ENCODE measurements at regions not wholly inside any gene's neighbourhood (a gene's known extent, or its start where the extent isn't known, plus 50 kb on each side); places are given as distances from the start of the nearest gene placed in this dataset.
A peak's percentile ranks its signal among the peaks of the same experiment; 100 is the strongest.

- no peak for DNase-seq (ENCODE audit: low spot score)
- Histone ChIP-seq H3K4me1 (replicated peaks) (no peaks in the 10 kb centered on the region), H3K9me3 (no peaks in the 10 kb centered on the region), H3K4me3 (no peak overlapping the region), H3K27ac (no peak overlapping the region), H3K36me3 (no peaks in the 10 kb centered on the region), H3K27me3 (replicated peaks; ENCODE audit: insufficient read depth) (no peaks in the 10 kb centered on the region)
- TF ChIP-seq POLR2AphosphoS5 (IDR thresholded peaks at IDR 0.05), result no peak
- no peak for TF ChIP-seq POLR2A (IDR thresholded peaks at IDR 0.05)
- TF ChIP-seq, protein P1, sequence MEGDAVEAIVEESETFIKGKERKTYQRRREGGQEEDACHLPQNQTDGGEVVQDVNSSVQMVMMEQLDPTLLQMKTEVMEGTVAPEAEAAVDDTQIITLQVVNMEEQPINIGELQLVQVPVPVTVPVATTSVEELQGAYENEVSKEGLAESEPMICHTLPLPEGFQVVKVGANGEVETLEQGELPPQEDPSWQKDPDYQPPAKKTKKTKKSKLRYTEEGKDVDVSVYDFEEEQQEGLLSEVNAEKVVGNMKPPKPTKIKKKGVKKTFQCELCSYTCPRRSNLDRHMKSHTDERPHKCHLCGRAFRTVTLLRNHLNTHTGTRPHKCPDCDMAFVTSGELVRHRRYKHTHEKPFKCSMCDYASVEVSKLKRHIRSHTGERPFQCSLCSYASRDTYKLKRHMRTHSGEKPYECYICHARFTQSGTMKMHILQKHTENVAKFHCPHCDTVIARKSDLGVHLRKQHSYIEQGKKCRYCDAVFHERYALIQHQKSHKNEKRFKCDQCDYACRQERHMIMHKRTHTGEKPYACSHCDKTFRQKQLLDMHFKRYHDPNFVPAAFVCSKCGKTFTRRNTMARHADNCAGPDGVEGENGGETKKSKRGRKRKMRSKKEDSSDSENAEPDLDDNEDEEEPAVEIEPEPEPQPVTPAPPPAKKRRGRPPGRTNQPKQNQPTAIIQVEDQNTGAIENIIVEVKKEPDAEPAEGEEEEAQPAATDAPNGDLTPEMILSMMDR (IDR thresholded peaks at IDR 0.05), result no peak
- intact Hi-C loops (cut with DNase I), result no loop called here
Measured at GRCh38 chr1:78232630-78233029, 186.9 kb downstream of the GIPC2 start.

DNA sequence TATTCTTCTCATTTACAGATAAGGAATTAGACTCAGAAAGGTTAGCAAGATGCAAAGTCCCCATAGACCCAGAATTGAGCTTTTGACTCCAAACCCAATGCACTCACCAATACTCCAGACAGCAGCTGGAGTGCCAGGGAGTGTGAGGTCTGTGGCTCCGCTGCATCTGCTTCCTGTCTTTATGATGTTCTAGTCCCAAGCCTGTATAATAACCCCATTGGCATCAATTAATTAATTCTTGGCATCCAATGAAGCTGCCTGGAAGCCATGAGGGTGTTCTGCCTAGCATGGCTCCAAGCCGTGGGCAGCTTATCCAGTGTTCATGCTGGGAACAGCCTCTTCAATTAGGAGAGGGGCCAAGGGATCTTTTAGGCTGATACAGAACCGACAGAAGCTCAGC is 188.7 kb downstream of the GIPC2 start:
- Histone ChIP-seq H3K4me3 (no peak overlapping the region), H3K27me3 (replicated peaks; ENCODE audit: insufficient read depth) (no peaks in the 10 kb centered on the region), H3K27ac (no peak overlapping the region), H3K4me1 (replicated peaks) (no peaks in the 10 kb centered on the region), H3K36me3 (no peaks in the 10 kb centered on the region), H3K9me3 (no peaks in the 10 kb centered on the region)
- intact Hi-C loops (cut with DNase I), result no loop called here
- DNase-seq (ENCODE audit: low spot score), result no peak
- 44% methylated on average over 3 of the region's 3 CpGs for WGBS
- TF ChIP-seq POLR2A (IDR thresholded peaks at IDR 0.05) (no peak), POLR2AphosphoS5 (IDR thresholded peaks at IDR 0.05) (no peak)
- TF ChIP-seq, protein P1 (IDR thresholded peaks at IDR 0.05), result no peak

DNA sequence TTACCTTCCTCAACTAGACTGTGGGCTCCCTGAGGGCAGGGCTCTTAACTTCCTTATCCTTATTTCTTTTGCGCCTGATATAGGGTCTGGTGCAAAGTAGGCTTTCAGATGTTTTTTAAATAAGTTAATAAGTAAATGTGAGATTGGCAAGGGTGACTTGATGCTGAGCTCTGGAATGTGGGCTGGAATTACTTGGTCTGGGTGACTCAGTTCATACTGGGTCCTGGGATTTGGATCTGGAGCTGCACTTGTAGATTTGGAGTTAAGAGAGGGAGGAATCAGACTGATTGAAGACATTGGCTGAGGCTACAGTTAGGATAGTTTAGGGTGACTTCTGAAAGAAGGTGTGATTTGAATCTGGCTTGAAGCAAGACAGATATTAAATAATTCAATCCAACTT is 190.9 kb downstream of the GIPC2 start:
- TF ChIP-seq POLR2A (IDR thresholded peaks at IDR 0.05) (no peak), POLR2AphosphoS5 (IDR thresholded peaks at IDR 0.05) (no peak)
- TF ChIP-seq, protein P1 (IDR thresholded peaks at IDR 0.05), result no peak
- Histone ChIP-seq H3K4me1 (replicated peaks) (no peaks in the 10 kb centered on the region), H3K27me3 (replicated peaks; ENCODE audit: insufficient read depth) (no peaks in the 10 kb centered on the region), H3K4me3 (no peak overlapping the region), H3K27ac (no peak overlapping the region), H3K9me3 (no peaks in the 10 kb centered on the region), H3K36me3 (no peaks in the 10 kb centered on the region)
- 100% methylated on average over 1 of the region's 1 CpG for WGBS
- intact Hi-C loops (cut with DNase I), result no loop called here
- no peak for DNase-seq (ENCODE audit: low spot score)

GRCh38 chr1:78237364-78237916 is 191.7 kb downstream of the GIPC2 start:
- DNase-seq (ENCODE audit: low spot score), result peak; percentile 55

DNA sequence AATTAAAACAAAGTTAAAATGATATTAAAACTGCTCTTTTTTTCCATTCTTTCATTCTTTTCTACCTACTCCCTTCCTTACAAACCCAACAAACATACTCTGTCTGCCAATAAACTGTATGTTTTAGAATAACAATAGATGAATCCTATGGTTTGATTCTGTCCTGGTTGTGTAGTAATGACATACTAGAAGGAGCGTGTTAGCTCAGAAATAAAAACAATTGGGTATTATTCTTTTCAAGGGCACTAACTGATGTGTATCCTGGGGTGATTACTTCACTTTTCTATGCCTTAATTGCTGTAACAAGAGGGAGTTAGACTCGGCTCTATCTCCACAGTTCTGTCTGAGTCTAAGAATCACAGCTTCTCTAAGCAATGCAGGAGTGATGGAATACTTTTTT is 194.4 kb downstream of the GIPC2 start:
- H3K27ac ChIP-seq, result no peak overlapping the region
- no peaks in the 10 kb centered on the region for H3K36me3 ChIP-seq
- 71% methylated on average over 2 of the region's 2 CpGs for WGBS
- H3K27me3 ChIP-seq (replicated peaks; ENCODE audit: insufficient read depth), result no peaks in the 10 kb centered on the region
- TF ChIP-seq, protein P1 (IDR thresholded peaks at IDR 0.05), result no peak
- TF ChIP-seq POLR2AphosphoS5 (IDR thresholded peaks at IDR 0.05) (no peak), POLR2A (IDR thresholded peaks at IDR 0.05) (no peak)
- H3K9me3 ChIP-seq, result no peaks in the 10 kb centered on the region
- no peak for DNase-seq (ENCODE audit: low spot score)
- no peak overlapping the region for H3K4me3 ChIP-seq
- H3K4me1 ChIP-seq (replicated peaks), result no peaks in the 10 kb centered on the region
- intact Hi-C loops (cut with DNase I), result no loop called here

More at GRCh38 chr1:78237364-78237916, 191.7 kb downstream of the GIPC2 start:
- no peaks in the 10 kb centered on the region for H3K4me1 ChIP-seq (replicated peaks)
- intact Hi-C loops (cut with DNase I), result no loop called here
- WGBS, result 39% methylated on average over 4 of the region's 4 CpGs
- TF ChIP-seq POLR2A (IDR thresholded peaks at IDR 0.05), result no peak
- TF ChIP-seq POLR2AphosphoS5 (IDR thresholded peaks at IDR 0.05), result peak; percentile 60
- no peaks in the 10 kb centered on the region for H3K36me3 ChIP-seq
- no peaks in the 10 kb centered on the region for H3K9me3 ChIP-seq
- no peaks in the 10 kb centered on the region for H3K27me3 ChIP-seq (replicated peaks; ENCODE audit: insufficient read depth)
- H3K27ac ChIP-seq, result no peak overlapping the region
- H3K4me3 ChIP-seq, result no peak overlapping the region

Measured in prostate gland (tissue), 2 donors.